GM12878 (cell line): ENCODE measurements at regions not wholly inside any gene's neighbourhood (a gene's known extent, or its start where the extent isn't known, plus 50 kb on each side); places are given as distances from the start of the nearest gene placed in this dataset.

Experiments used
- ATAC-seq: fragments of 200-7000 bp; cut with Tn5 transposase; 3 replicates; pipeline ENCODE4 v1.9.1; 2020; ENCODE audit warnings: mild to moderate bottlenecking, moderate library complexity
- BruUV-seq: library from RNA; stranded (reverse); fragments of 400-500 nt; replicated peaks from 2 replicates; lab custom pipeline; 2021; lab: Mats Ljungman, UMichigan
- CTCF ChIA-PET: fragments of 300-600 bp; sonication (Branson Sonifier 250); formaldehyde crosslinking; extraction: SDS; loops from one replicate; lab custom pipeline; 2021; ENCODE audit warnings: inconsistent platforms; lab: Yijun Ruan, JAX
- POLR2A ChIA-PET: fragments of 350-600 bp; formaldehyde crosslinking; extraction: SDS; loops from one replicate; lab custom pipeline; 2021; ENCODE audit warnings: inconsistent platforms; lab: Charles Lee
- RAD21 ChIA-PET: fragments of 300-600 bp; sonication (Branson Sonifier 250); formaldehyde crosslinking; loops from one replicate; lab custom pipeline; 2023; ENCODE audit warnings: antibody characterized with exemption; ENCODE audit not compliant: unreplicated experiment; lab: Charles Lee
- SMC1A ChIA-PET: fragments of 300-600 bp; sonication (Branson Sonifier 250); formaldehyde crosslinking; loops from one replicate; lab custom pipeline; 2023; ENCODE audit not compliant: unreplicated experiment, uncharacterized antibody; lab: Charles Lee
- DNase-seq: peaks from one replicate; pipeline ENCODE4 v3.0.0-alpha.2; 2011; ENCODE audit warnings: low read depth, low spot score
- FAIRE-seq: peaks from 3 replicates; lab custom pipeline; 2011; peaks lifted over from hg19 to GRCh38; lab: Jason Lieb, UNC
- H2AFZ ChIP-seq: 2 replicates; pipeline ENCODE4 v1.6.0; 2011; ENCODE audit warnings: low read depth, low read length, control low read depth; ENCODE audit not compliant: control insufficient read depth
- H3K27ac ChIP-seq: 2 replicates; pipeline ENCODE4 v1.5.1; 2011; ENCODE audit warnings: control low read depth; ENCODE audit not compliant: control insufficient read depth, insufficient read depth
- H3K27me3 ChIP-seq, 2 experiments: replicated peaks in 1 of 2; 2 replicates each; pipeline versions ENCODE4 v1.6.0 to v1.6.1; 2011; ENCODE audit warnings: low read length in 1 of 2; ENCODE audit not compliant: control insufficient read depth in 2 of 2, insufficient read depth in 2 of 2
- H3K36me3 ChIP-seq, 2 experiments: 2 replicates each; pipeline ENCODE4 v1.5.1; 2011; ENCODE audit warnings: low read length in 1 of 2; ENCODE audit not compliant: control insufficient read depth in 2 of 2, insufficient read depth in 2 of 2
- H3K4me1 ChIP-seq: 2 replicates; pipeline ENCODE4 v1.6.1; 2011; ENCODE audit warnings: mild to moderate bottlenecking, low read length, moderate library complexity, mixed read lengths; ENCODE audit not compliant: control insufficient read depth, insufficient read depth
- H3K4me2 ChIP-seq: 2 replicates; pipeline ENCODE4 v1.6.0; 2011; ENCODE audit warnings: control low read depth; ENCODE audit not compliant: control insufficient read depth, insufficient read depth
- H3K4me3 ChIP-seq: fragments of 200-600 bp; sonication (generic); 2 replicates; pipeline ENCODE4 v1.5.1; 2016
- H3K79me2 ChIP-seq: 2 replicates; pipeline ENCODE4 v1.6.0; 2011; ENCODE audit warnings: low read length; ENCODE audit not compliant: control insufficient read depth, insufficient read depth
- H3K9ac ChIP-seq: 2 replicates; pipeline ENCODE4 v1.8.0; 2011; ENCODE audit warnings: low read length, control low read depth, mixed read lengths; ENCODE audit not compliant: control insufficient read depth, insufficient read depth
- H3K9me3 ChIP-seq: replicated peaks from 3 replicates; pipeline ENCODE4 v1.5.1; 2011; ENCODE audit warnings: mild to moderate bottlenecking, low read length; ENCODE audit not compliant: control insufficient read depth, insufficient read depth
- H4K20me1 ChIP-seq: 2 replicates; pipeline ENCODE4 v1.6.0; 2011; ENCODE audit not compliant: control insufficient read depth, insufficient read depth
- ATF7 ChIP-seq: fragments of 450-650 bp; IDR thresholded peaks from 2 replicates; pipeline ENCODE4 v1.6.1; 2016; ENCODE audit warnings: low read depth, mild to moderate bottlenecking
- CHD4 ChIP-seq: fragments of 200-600 bp; sonication (generic); IDR thresholded peaks from 2 replicates; pipeline ENCODE4 v1.6.1; 2016; ENCODE audit warnings: mild to moderate bottlenecking
- CTCF ChIP-seq, 3 experiments: IDR thresholded peaks in 2 of 3; conservative IDR thresholded peaks in 1 of 3; 2 replicates each; pipeline ENCODE4 v1.5.1; 2011; ENCODE audit warnings: low read depth in 3 of 3, low read length in 3 of 3, mild to moderate bottlenecking in 3 of 3, control low read depth in 2 of 3, moderate library complexity in 2 of 3, inconsistent platforms in 1 of 3, mixed read lengths in 1 of 3; ENCODE audit not compliant: control insufficient read depth in 2 of 3, insufficient read depth in 1 of 3; ENCODE audit errors: extremely low read depth in 1 of 3
- EED ChIP-seq: sonication (generic); IDR thresholded peaks from 2 replicates; pipeline ENCODE4 v1.6.1; 2016; ENCODE audit warnings: antibody characterized with exemption, low read depth
- JUNB ChIP-seq: IDR thresholded peaks from 2 replicates; pipeline ENCODE4 v1.6.1; 2016; ENCODE audit warnings: antibody characterized with exemption, mild to moderate bottlenecking
- MYB ChIP-seq: fragments of 150-350 bp; IDR thresholded peaks from 2 replicates; pipeline ENCODE4 v1.6.1; 2014; ENCODE audit warnings: mild to moderate bottlenecking, low read depth, low read length, borderline replicate concordance
- PKNOX1 ChIP-seq: fragments of 450-650 bp; IDR thresholded peaks from 2 replicates; pipeline ENCODE4 v1.6.1; 2016; ENCODE audit warnings: mild to moderate bottlenecking
- PML ChIP-seq: IDR thresholded peaks from 2 replicates; pipeline ENCODE4 v1.6.1; 2012; ENCODE audit warnings: low read length, inconsistent platforms
- POLR2AphosphoS5 ChIP-seq: IDR thresholded peaks from 2 replicates; pipeline ENCODE4 v1.6.1; 2011; ENCODE audit warnings: mild to moderate bottlenecking, low read length, inconsistent platforms
- RAD21 ChIP-seq: IDR thresholded peaks from 2 replicates; pipeline ENCODE4 v1.6.1; 2011; ENCODE audit warnings: mild to moderate bottlenecking, low read depth, low read length, moderate library complexity; ENCODE audit not compliant: insufficient read depth
- RELA ChIP-seq: fragments of 450-650 bp; IDR thresholded peaks from 2 replicates; pipeline ENCODE4 v1.8.0; 2014; ENCODE audit warnings: borderline replicate concordance; ENCODE audit not compliant: partially characterized antibody
- SMAD5 ChIP-seq: IDR thresholded peaks from 2 replicates; pipeline ENCODE4 v1.6.1; 2016; ENCODE audit warnings: antibody characterized with exemption, low read depth
- SMARCA5 ChIP-seq: fragments of 450-650 bp; IDR thresholded peaks from 2 replicates; pipeline ENCODE4 v1.6.1; 2017; ENCODE audit warnings: mild to moderate bottlenecking
- SMC3 ChIP-seq: IDR thresholded peaks from 2 replicates; pipeline ENCODE4 v1.6.1; 2011; ENCODE audit warnings: low read length, improper control_type of control experiment, borderline replicate concordance
- SREBF2 ChIP-seq: IDR thresholded peaks from 2 replicates; pipeline ENCODE4 v1.6.1; 2012; ENCODE audit warnings: mild to moderate bottlenecking, low read length
- TBL1XR1 ChIP-seq: IDR thresholded peaks from 2 replicates; pipeline ENCODE4 v1.6.1; 2012; ENCODE audit warnings: low read depth, low read length, improper control_type of control experiment
- ZNF207 ChIP-seq: fragments of 450-650 bp; IDR thresholded peaks from 2 replicates; pipeline ENCODE4 v1.6.1; 2014; ENCODE audit warnings: antibody characterized with exemption, mild to moderate bottlenecking, borderline replicate concordance
- WGBS: methylation state at CpG from one replicate; pipeline ENCODE4 v1.1.6; 2016; ENCODE audit warnings: low lambda C conversion rate; ENCODE audit not compliant: insufficient replicate concordance, insufficient coverage; ENCODE audit errors: missing lambda C conversion rate; 5-methylcytosine and 5-hydroxymethylcytosine counted together
- in situ Hi-C: fragments of 300-500 bp; cut with MboI; formaldehyde crosslinking; loops from 9 replicates; pipeline ENCODE4 v1.14.3; 2018; ENCODE audit warnings: mixed read lengths
- intact Hi-C: fragments of 100-400 bp; cut with micrococcal nuclease; formaldehyde crosslinking; loops from one replicate; pipeline ENCODE4 v1.14.2; 2022; ENCODE audit not compliant: unreplicated experiment

- no peak for TF ChIP-seq PKNOX1
- TF ChIP-seq ATF7: no peak
- TF ChIP-seq PML: no peak
- TF ChIP-seq ZNF207: no peak
- no peak for TF ChIP-seq SMAD5
- no peak for TF ChIP-seq MYB
- no peak for TF ChIP-seq TBL1XR1
- TF ChIP-seq, all 136 proteins: peak for 0
Measured at GRCh38 chr12:131449027-131449426, 261.9 kb upstream of the SFSWAP start (continued).

- BruUV-seq: no TSS peak
- H3K4me3 ChIP-seq: no peak overlapping the region
- no peaks in the 10 kb centered on the region for H3K36me3 ChIP-seq
- DNase-seq: no peak
- RAD21 ChIA-PET: interaction anchor here (0.7 to 1.5 kb wide), 2 partner anchors 347 to 359 kb away, joined by 4 read pairs; no protein-coding TSS in a partner anchor
- in situ Hi-C loops (no loop called here), intact Hi-C loops (loop anchor here (5.0 to 10.0 kb wide), 2 partner anchors 308 to 535 kb away; no protein-coding TSS in a partner anchor)
- ATAC-seq: peak; percentile 72
- no peaks in the 10 kb centered on the region for H3K9me3 ChIP-seq
- no peak for FAIRE-seq
- POLR2A ChIA-PET: no interaction called here
- WGBS: under 1% methylated on average over 10 of the region's 10 CpGs
- H3K4me1 ChIP-seq: no peaks in the 10 kb centered on the region
- H4K20me1 ChIP-seq: no peaks in the 10 kb centered on the region
- H3K27ac ChIP-seq: no peak overlapping the region
- peak overlapping the region; percentile 7; the same call in 1 of the 2 replicates for H2AFZ ChIP-seq
- no peaks in the 10 kb centered on the region for H3K27me3 ChIP-seq
- SMC1A ChIA-PET: interaction anchor here (1.2 to 1.4 kb wide), 2 partner anchors 348 kb away, joined by 3 to 5 read pairs; no protein-coding TSS in a partner anchor
- no peak overlapping the region for H3K4me2 ChIP-seq
- no peaks in the 10 kb centered on the region for H3K79me2 ChIP-seq
- peak; percentile 62 for TF ChIP-seq RAD21
- TF ChIP-seq CHD4: no peak
- no peak for TF ChIP-seq EED
- no peak for TF ChIP-seq JUNB
- TF ChIP-seq SMARCA5: no peak
- TF ChIP-seq SMC3: peak; percentile 47; the same call in 1 of the 2 replicates
- no peak for TF ChIP-seq SREBF2
- peak; percentile 42 to 62 (median 59); a peak in 5 of 6 replicates for TF ChIP-seq CTCF (IDR thresholded peaks at IDR 0.05 in 2 of 3, conservative IDR thresholded peaks at IDR 0.05 in 1 of 3; ENCODE audit: control insufficient read depth in 2 of 3, extremely low read depth in 1 of 3, insufficient read depth in 1 of 3, low read depth in 3 of 3, low read length in 3 of 3)
- TF ChIP-seq POLR2AphosphoS5: no peak
- no peak for TF ChIP-seq RELA
- H3K9ac ChIP-seq: no peak overlapping the region
- CTCF ChIA-PET: interaction anchor here (0.7 to 4.9 kb wide), 7 partner anchors 128 to 348 kb away, joined by 3 to 41 read pairs (median 4); no protein-coding TSS in a partner anchor
Measured at GRCh38 chr12:131452444-131452860, 258.4 kb upstream of the SFSWAP start.
